Esophagus (tissue), 2 donors: ENCODE measurements at regions not wholly inside any gene's neighbourhood (a gene's known extent, or its start where the extent isn't known, plus 50 kb on each side); places are given as distances from the start of the nearest gene placed in this dataset.

Experiments
- H3K27ac ChIP-seq, 2 donors: one replicate each; pipeline ENCODE4 v1.5.1; 2013; ENCODE audit warnings: low read depth in 2 of 2, mild to moderate bottlenecking in 2 of 2, inconsistent platforms in 1 of 2, low read length in 1 of 2, moderate library complexity in 1 of 2
- H3K27me3 ChIP-seq, 2 donors: one replicate each; pipeline ENCODE4 v1.6.1; 2013; ENCODE audit warnings: low read length in 2 of 2, control low read depth in 1 of 2, mild to moderate bottlenecking in 1 of 2; ENCODE audit not compliant: insufficient read depth in 2 of 2, control insufficient read depth in 1 of 2
- H3K36me3 ChIP-seq, 2 donors: one replicate each; pipeline ENCODE4 v1.6.1; 2013; ENCODE audit warnings: low read length in 1 of 2; ENCODE audit not compliant: control insufficient read depth in 2 of 2, insufficient read depth in 2 of 2
- H3K4me1 ChIP-seq, 2 donors: one replicate each; pipeline ENCODE4 v1.6.1; 2013; ENCODE audit warnings: low read length in 1 of 2; ENCODE audit not compliant: control insufficient read depth in 2 of 2, insufficient read depth in 2 of 2
- H3K4me3 ChIP-seq, 2 donors: one replicate each; pipeline ENCODE4 v1.5.1; 2013; ENCODE audit warnings: low read length in 2 of 2, mild to moderate bottlenecking in 2 of 2, low read depth in 1 of 2, moderate library complexity in 1 of 2
- H3K9me3 ChIP-seq, 2 donors: one replicate each; pipeline ENCODE4 v1.6.1; 2013; ENCODE audit warnings: mild to moderate bottlenecking in 2 of 2, low read depth in 1 of 2, low read length in 1 of 2, moderate library complexity in 1 of 2; ENCODE audit not compliant: control insufficient read depth in 2 of 2, insufficient read depth in 1 of 2
- WGBS, 2 donors: extraction: QIAGEN DNeasy Blood & Tissue Kit; methylation state at CpG; one replicate each; pipeline ENCODE4 v1.1.7; 2013; 5-methylcytosine and 5-hydroxymethylcytosine counted together
- donor health status: healthy with polysubstance abuse.
- donor health status: Bipolar disorder and iron deficiency.

DNA sequence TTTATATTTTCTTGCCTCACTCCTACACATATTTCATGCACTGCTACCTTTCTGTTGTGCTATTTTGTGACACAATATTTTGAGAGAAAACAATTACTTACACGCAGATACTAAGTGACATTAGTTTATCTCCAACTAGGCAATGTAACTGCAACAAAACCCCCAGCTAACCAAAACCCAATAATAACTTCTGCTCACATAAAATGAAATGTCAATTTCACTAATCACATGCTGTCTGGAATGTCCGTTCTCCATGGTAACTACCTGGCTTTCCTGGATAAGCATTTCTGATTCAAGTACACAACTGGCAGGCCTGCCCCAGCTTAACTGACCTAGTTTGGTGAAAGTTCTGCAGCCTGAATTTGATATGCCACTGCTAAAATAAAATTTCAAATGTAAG lies 313.5 kb downstream of the TMA16 start:
- Histone ChIP-seq H3K36me3 (no peaks in the 10 kb centered on the region), H3K27ac (no peak overlapping the region), H3K4me1 (no peaks in the 10 kb centered on the region), H3K4me3 (no peak overlapping the region), H3K27me3 (no peaks in the 10 kb centered on the region), H3K9me3 (no peaks in the 10 kb centered on the region)
- WGBS, 2 donors = 69 to 70% methylated on average over 2 of the region's 2 CpGs

DNA sequence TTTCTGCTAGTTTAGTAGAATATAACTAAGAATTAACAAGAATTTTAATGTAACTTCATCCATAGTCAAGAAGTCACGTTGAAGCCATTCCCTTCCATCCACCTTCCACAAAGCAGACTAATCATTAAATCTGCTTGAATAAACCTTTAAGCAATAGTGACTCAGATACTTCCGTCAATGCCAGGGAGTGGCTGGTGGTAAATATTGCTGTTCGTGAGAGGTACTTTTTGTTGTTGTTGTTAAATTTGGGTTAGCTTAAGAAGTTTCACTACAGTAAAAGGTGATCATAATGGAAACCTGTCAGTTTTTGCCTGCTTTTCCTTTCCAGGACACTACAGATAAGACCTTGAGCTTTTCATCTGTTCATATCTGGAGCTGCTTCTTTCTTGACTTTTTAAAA lies 316.3 kb downstream of the TMA16 start:
- Histone ChIP-seq H3K4me1 (no peaks in the 10 kb centered on the region), H3K4me3 (no peak overlapping the region), H3K27ac (no peak overlapping the region), H3K9me3 (no peaks in the 10 kb centered on the region), H3K36me3 (no peaks in the 10 kb centered on the region), H3K27me3 (no peaks in the 10 kb centered on the region)
- 46 to 48% methylated on average over 3 of the region's 3 CpGs for WGBS, 2 donors

DNA sequence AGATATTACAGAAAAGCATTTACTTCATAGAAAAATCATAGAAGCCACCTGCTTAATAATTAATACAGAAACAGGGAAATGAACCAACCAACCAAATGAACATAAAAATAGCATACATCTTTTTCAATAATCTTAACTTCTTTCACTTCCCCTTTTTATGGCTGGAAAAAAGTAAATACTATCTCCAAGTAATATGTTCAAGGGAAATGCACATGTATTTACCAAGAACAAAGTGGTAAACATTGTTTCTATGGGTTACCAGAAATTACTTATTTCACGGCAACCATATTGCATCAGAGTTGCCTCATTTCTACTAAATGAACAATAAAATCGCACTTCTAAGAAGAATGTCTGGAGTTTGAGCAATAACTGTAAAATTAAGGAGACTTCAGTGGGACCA lies 321.3 kb downstream of the TMA16 start:
- Histone ChIP-seq H3K27ac (no peak overlapping the region), H3K36me3 (no peaks in the 10 kb centered on the region), H3K27me3 (no peaks in the 10 kb centered on the region), H3K9me3 (no peaks in the 10 kb centered on the region), H3K4me1 (no peaks in the 10 kb centered on the region), H3K4me3 (no peak overlapping the region)
- 74 to 84% methylated on average over 2 of the region's 2 CpGs for WGBS, 2 donors

DNA sequence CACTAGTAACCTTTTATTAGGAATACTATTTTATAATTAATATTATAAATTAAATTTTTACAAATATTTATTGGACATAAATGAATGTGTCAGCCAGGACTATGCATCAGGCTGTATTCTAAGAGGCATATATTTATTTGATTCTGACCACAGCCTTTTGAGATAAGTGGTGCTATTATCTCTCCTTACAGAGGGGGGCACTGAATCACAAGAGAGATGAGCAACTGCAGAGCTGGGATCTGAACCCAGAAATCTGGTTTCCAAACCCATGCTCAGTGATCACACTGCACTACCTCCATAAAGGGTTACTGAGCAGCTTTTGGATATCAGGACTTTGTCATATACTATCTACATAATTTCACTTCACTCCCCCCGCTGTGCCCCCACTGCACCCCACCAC lies 322.0 kb downstream of the TMA16 start:
- Histone ChIP-seq H3K4me1 (no peaks in the 10 kb centered on the region), H3K36me3 (no peaks in the 10 kb centered on the region), H3K9me3 (no peaks in the 10 kb centered on the region), H3K27me3 (no peaks in the 10 kb centered on the region), H3K27ac (no peak overlapping the region), H3K4me3 (no peak overlapping the region)
- 81 to 91% methylated on average over 1 of the region's 1 CpG for WGBS, 2 donors

DNA sequence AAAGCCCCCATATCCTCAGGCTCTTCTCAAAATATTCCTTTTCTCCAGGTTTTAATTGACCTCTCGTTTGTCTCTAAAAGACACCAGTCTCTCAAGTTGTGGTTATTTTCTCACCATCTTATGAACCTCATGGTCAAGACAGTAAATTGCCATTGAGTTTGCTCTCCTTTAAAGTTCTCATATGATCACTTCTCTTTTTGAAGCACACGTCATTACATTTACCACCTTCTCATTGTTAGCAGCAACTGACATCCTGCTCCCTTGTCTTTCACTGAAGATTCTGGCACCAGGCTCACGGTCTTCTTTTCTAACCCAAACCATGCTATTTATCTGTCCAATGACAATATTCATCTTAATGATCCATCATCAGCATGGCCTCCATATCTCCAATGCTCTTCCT lies 324.2 kb downstream of the TMA16 start:
- H3K27ac ChIP-seq = no peak overlapping the region
- no peaks in the 10 kb centered on the region for H3K9me3 ChIP-seq
- H3K4me1 ChIP-seq = no peaks in the 10 kb centered on the region
- no peak overlapping the region for H3K4me3 ChIP-seq
- no peaks in the 10 kb centered on the region for H3K27me3 ChIP-seq
- H3K36me3 ChIP-seq = no peaks in the 10 kb centered on the region
- 78 to 83% methylated on average over 3 of the region's 3 CpGs for WGBS, 2 donors

DNA sequence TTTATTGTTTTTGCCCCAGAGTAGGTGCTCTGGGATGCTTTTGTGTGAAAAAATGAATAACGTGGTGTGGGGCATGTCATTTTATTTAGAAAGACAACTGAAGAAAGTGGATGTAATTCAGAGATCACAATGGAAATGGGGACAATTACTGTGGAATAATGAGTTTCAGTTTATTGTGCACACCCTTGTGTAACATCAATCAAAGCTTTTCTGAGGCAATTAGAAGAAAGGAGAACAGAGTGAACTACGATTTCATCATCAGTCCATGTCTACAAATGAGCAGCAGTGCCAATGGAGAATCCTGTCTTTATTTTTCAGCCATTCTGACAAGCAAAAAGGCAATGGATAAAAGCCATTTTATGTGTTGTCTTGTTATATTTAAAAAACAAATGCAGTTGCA lies 339.2 kb downstream of the TMA16 start:
- no peaks in the 10 kb centered on the region for H3K4me1 ChIP-seq
- no peaks in the 10 kb centered on the region for H3K36me3 ChIP-seq
- 50 to 60% methylated on average over 2 of the region's 2 CpGs for WGBS, 2 donors
- no peak overlapping the region for H3K4me3 ChIP-seq
- no peaks in the 10 kb centered on the region for H3K9me3 ChIP-seq
- H3K27me3 ChIP-seq = no peaks in the 10 kb centered on the region
- no peak overlapping the region for H3K27ac ChIP-seq

DNA sequence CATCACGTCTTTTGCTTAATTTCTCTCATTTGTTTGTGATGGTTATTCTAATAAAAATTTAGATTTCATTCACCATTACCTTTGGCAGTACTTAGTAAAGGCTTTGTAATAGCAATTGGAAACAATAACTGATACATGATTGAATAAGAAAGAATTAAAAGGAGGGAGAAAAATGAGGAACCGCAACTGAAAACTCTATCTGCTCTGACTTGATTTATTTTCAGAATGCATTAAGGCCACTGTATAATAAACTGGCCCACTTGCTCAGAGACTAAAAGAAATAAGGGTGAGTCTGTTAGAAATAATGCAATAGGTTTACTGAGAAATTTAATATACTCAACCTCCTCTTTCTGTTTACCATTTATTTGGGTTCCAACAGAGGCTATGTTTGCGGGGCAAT lies 351.5 kb downstream of the TMA16 start:
- no peaks in the 10 kb centered on the region for H3K4me1 ChIP-seq
- WGBS, 2 donors = 82 to 87% methylated on average over 3 of the region's 3 CpGs
- no peaks in the 10 kb centered on the region for H3K9me3 ChIP-seq
- no peak overlapping the region for H3K27ac ChIP-seq
- no peaks in the 10 kb centered on the region for H3K36me3 ChIP-seq
- no peaks in the 10 kb centered on the region for H3K27me3 ChIP-seq
- no peak overlapping the region for H3K4me3 ChIP-seq

DNA sequence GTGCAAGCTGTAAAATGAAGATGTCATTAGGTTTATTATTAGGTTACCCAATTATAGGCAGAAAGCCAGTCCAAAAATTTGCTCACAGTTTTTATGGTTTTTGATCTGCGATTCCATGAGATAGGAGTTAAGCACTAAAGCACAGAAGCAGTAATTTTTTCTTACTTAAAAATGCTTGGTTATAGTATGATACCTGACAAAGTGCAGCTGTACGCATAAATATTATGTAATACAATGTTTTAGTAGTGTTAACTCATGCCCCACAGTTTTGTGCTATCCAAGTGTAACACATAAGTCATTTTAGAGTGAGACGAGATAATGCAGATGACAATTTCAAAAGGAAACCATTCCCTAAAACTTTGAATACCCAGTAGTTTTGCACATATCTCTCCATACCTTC lies 357.8 kb downstream of the TMA16 start:
- Histone ChIP-seq H3K9me3 (no peaks in the 10 kb centered on the region), H3K27ac (no peak overlapping the region), H3K27me3 (no peaks in the 10 kb centered on the region), H3K4me3 (no peak overlapping the region), H3K4me1 (no peaks in the 10 kb centered on the region), H3K36me3 (no peaks in the 10 kb centered on the region)
- 75 to 82% methylated on average over 3 of the region's 3 CpGs for WGBS, 2 donors

DNA sequence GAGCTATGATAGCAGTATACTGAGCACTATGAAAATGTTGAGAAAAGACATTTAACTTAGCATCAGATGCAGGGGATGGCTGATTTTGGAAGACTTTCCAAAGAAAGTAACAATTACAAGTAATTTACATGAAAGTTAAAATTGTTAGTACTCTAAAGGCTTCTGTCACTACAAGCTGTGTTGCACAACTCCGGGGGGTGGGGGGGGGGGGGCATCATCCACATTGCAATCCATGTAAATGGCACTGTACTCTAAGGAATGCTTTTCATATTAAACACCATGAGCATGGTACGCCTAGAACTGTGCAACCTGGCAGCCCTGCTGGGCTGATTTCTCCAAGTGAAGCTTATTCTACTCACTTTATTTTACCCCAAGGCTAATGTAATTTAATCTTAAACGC lies 363.4 kb downstream of the TMA16 start:
- WGBS, 2 donors = 69 to 75% methylated on average over 3 of the region's 3 CpGs
- H3K27me3 ChIP-seq = no peaks in the 10 kb centered on the region
- H3K9me3 ChIP-seq = no peaks in the 10 kb centered on the region
- H3K4me3 ChIP-seq = no peak overlapping the region
- H3K27ac ChIP-seq = no peak overlapping the region
- H3K36me3 ChIP-seq = no peaks in the 10 kb centered on the region
- H3K4me1 ChIP-seq = no peaks in the 10 kb centered on the region

DNA sequence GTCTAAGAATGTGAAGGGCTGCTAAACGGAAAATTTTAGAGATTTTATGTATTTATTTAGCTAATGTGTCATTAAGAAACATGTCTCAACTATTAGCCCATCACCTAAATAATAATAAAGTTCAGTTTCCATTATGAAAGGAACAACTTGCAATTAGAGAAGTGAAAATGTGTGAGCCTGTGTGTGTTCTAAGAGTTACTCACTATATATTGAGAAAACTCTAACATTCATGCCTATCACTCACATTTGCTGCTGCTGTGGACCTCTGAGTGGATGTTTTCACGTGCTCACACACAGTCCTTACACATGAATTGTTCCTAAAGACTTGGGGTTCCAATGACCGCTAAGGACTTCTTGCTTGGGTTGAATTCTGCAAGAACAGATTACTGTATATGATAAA lies 364.0 kb downstream of the TMA16 start:
- no peaks in the 10 kb centered on the region for H3K27me3 ChIP-seq
- WGBS, 2 donors = 66 to 73% methylated on average over 3 of the region's 3 CpGs
- no peaks in the 10 kb centered on the region for H3K4me1 ChIP-seq
- no peak overlapping the region for H3K4me3 ChIP-seq
- H3K9me3 ChIP-seq = no peaks in the 10 kb centered on the region
- H3K27ac ChIP-seq = no peak overlapping the region
- no peaks in the 10 kb centered on the region for H3K36me3 ChIP-seq
